GM18517 (cell line): ENCODE measurements at regions not wholly inside any gene's neighbourhood (a gene's known extent, or its start where the extent isn't known, plus 50 kb on each side); places are given as distances from the start of the nearest gene placed in this dataset.
A peak's percentile ranks its signal among the peaks of the same experiment; 100 is the strongest.

Source experiments
- ATAC-seq: cut with Tn5 transposase; IDR thresholded peaks from one replicate; pipeline ENCODE4 v1.9.1; 2021; ENCODE audit warnings: mild to moderate bottlenecking, moderate library complexity; ENCODE audit not compliant: unreplicated experiment

GRCh38 chr15:35722501-35722900, 176.5 kb upstream of the DPH6 start:
- ATAC-seq: no peak

GRCh38 chr15:35723120-35723847, 177.3 kb upstream of the DPH6 start:
- ATAC-seq: no peak

GRCh38 chr15:35723852-35724251, 177.9 kb upstream of the DPH6 start:
- ATAC-seq: no peak

GRCh38 chr15:35724626-35725025, 178.7 kb upstream of the DPH6 start:
- no peak for ATAC-seq

- ATAC-seq: no peak
Measured at GRCh38 chr15:35725353-35725752, 179.4 kb upstream of the DPH6 start.

GRCh38 chr15:35727627-35728026, 181.7 kb upstream of the DPH6 start:
- ATAC-seq: no peak

GRCh38 chr15:35728219-35728940, 182.4 kb upstream of the DPH6 start:
- ATAC-seq: no peak

- no peak for ATAC-seq
Measured at GRCh38 chr15:35736150-35736549, 190.2 kb upstream of the DPH6 start.

- ATAC-seq: no peak
Measured at GRCh38 chr15:35737441-35737840, 191.5 kb upstream of the DPH6 start.

- no peak for ATAC-seq
Measured at GRCh38 chr15:35738370-35738769, 192.4 kb upstream of the DPH6 start.

- no peak for ATAC-seq
Measured at GRCh38 chr15:35740761-35741160, 194.8 kb upstream of the DPH6 start.

GRCh38 chr15:35741395-35741794, 195.4 kb upstream of the DPH6 start:
- ATAC-seq: no peak

GRCh38 chr15:35741881-35742280, 195.9 kb upstream of the DPH6 start:
- ATAC-seq: no peak

GRCh38 chr15:35743321-35743720, 197.4 kb upstream of the DPH6 start:
- ATAC-seq: no peak

- ATAC-seq: no peak
Measured at GRCh38 chr15:35746121-35746520, 200.2 kb upstream of the DPH6 start.

- ATAC-seq: no peak
Measured at GRCh38 chr15:35748105-35748504, 202.1 kb upstream of the DPH6 start.

GRCh38 chr15:35750051-35750450, 204.1 kb upstream of the DPH6 start:
- ATAC-seq: no peak

- peak; percentile 56 for ATAC-seq
Measured at GRCh38 chr15:35751413-35752133, 205.6 kb upstream of the DPH6 start.

- no peak for ATAC-seq
Measured at GRCh38 chr15:35752134-35752466, 206.1 kb upstream of the DPH6 start.

GRCh38 chr15:35753486-35753885, 207.5 kb upstream of the DPH6 start:
- ATAC-seq: no peak

GRCh38 chr15:35755237-35755802, 209.4 kb upstream of the DPH6 start:
- ATAC-seq: no peak

- ATAC-seq: no peak
Measured at GRCh38 chr15:35756623-35757022, 210.7 kb upstream of the DPH6 start.
